SK-N-SH (cell line): ENCODE measurements at regions not wholly inside any gene's neighbourhood (a gene's known extent, or its start where the extent isn't known, plus 50 kb on each side); places are given as distances from the start of the nearest gene placed in this dataset.

Experiments
- CTCF ChIA-PET: fragments of 300-600, 350-600 bp; formaldehyde crosslinking; extraction: SDS; loops from one replicate; lab custom pipeline; 2021; lab: Yijun Ruan, JAX
- POLR2A ChIA-PET: fragments of 350-600 bp; sonication (Branson Sonifier 250); formaldehyde crosslinking; extraction: SDS; loops from one replicate; lab custom pipeline; 2020; ENCODE audit warnings: antibody characterized with exemption, inconsistent platforms; lab: Yijun Ruan, JAX
- DNase-seq: peaks from one replicate; pipeline ENCODE4 v3.0.0; 2012
- H2AFZ ChIP-seq: fragments of 200-600 bp; sonication (generic); 2 replicates; pipeline ENCODE4 v1.8.1; 2016; ENCODE audit warnings: antibody characterized with exemption, mild to moderate bottlenecking, low read depth
- H3F3A ChIP-seq: fragments of 200-600 bp; sonication (generic); replicated peaks from 2 replicates; pipeline ENCODE3; 2016; ENCODE audit warnings: antibody characterized with exemption, mild to moderate bottlenecking; ENCODE audit not compliant: insufficient read depth
- H3K27ac ChIP-seq, 2 experiments: fragments of 200-500 bp in 1 of 2; fragments of 200-600 bp in 1 of 2; sonication (Bioruptor generic) in 1 of 2; sonication (generic), shearing (Covaris generic) in 1 of 2; 2 replicates each; pipeline versions ENCODE4 v1.5.1 to v1.6.1; 2014 to 2016; ENCODE audit warnings: low read depth in 2 of 2, inconsistent platforms in 1 of 2, low read length in 1 of 2, mild to moderate bottlenecking in 1 of 2, mixed read lengths in 1 of 2
- H3K27me3 ChIP-seq: fragments of 200-600 bp; sonication (generic), shearing (Covaris generic); 2 replicates; pipeline ENCODE4 v1.6.1; 2016; ENCODE audit warnings: mixed run types; ENCODE audit not compliant: insufficient read depth
- H3K36me3 ChIP-seq, 2 experiments: fragments of 200-500 bp in 1 of 2; fragments of 200-600 bp in 1 of 2; sonication (Bioruptor generic) in 1 of 2; sonication (generic) in 1 of 2; replicated peaks in 1 of 2; 2 replicates each; pipeline versions ENCODE3 to v1.5.1; 2014 to 2016; ENCODE audit warnings: low read length in 1 of 2, mild to moderate bottlenecking in 1 of 2; ENCODE audit not compliant: insufficient read depth in 2 of 2, control insufficient read depth in 1 of 2
- H3K4me1 ChIP-seq, 2 experiments: fragments of 200-500 bp in 1 of 2; fragments of 200-600 bp in 1 of 2; sonication (Bioruptor generic) in 1 of 2; sonication (generic), shearing (Covaris generic) in 1 of 2; 2 replicates each; pipeline versions ENCODE4 v1.5.1 to v1.6.1; 2014 to 2016; ENCODE audit warnings: low read depth in 1 of 2, low read length in 1 of 2, mixed run types in 1 of 2; ENCODE audit not compliant: insufficient read depth in 2 of 2, control insufficient read depth in 1 of 2
- H3K4me2 ChIP-seq: fragments of 200-600 bp; sonication (generic), shearing (Covaris generic); 2 replicates; pipeline ENCODE4 v1.6.1; 2017; ENCODE audit warnings: mixed run types
- H3K4me3 ChIP-seq, 2 experiments: fragments of 200-500 bp in 1 of 2; fragments of 200-600 bp in 1 of 2; sonication (Bioruptor generic) in 1 of 2; sonication (generic), shearing (Covaris generic) in 1 of 2; 2 replicates each; pipeline versions ENCODE4 v1.5.1 to v1.8.1; 2014 to 2016; ENCODE audit warnings: low read depth in 2 of 2, inconsistent platforms in 1 of 2, low read length in 1 of 2, mild to moderate bottlenecking in 1 of 2, mixed read lengths in 1 of 2, moderate library complexity in 1 of 2
- H3K79me2 ChIP-seq: fragments of 200-600 bp; sonication (generic); 2 replicates; pipeline ENCODE4 v1.8.1; 2017; ENCODE audit warnings: mild to moderate bottlenecking; ENCODE audit not compliant: insufficient read depth
- H3K9ac ChIP-seq: fragments of 200-600 bp; sonication (generic); 2 replicates; pipeline ENCODE4 v1.6.1; 2017; ENCODE audit warnings: mixed run types
- H3K9me2 ChIP-seq: fragments of 200-600 bp; sonication (generic); 2 replicates; pipeline ENCODE4 v1.6.1; 2017; ENCODE audit warnings: mixed run types
- H3K9me3 ChIP-seq: fragments of 200-600 bp; sonication (generic); 2 replicates; pipeline ENCODE4 v1.6.1; 2017; ENCODE audit warnings: mixed run types, mild to moderate bottlenecking, moderate library complexity
- H4K20me1 ChIP-seq: fragments of 200-600 bp; sonication (generic); 2 replicates; pipeline ENCODE4 v1.6.1; 2017; ENCODE audit warnings: mild to moderate bottlenecking, mixed run types; ENCODE audit not compliant: insufficient read depth
- NFIC ChIP-seq: IDR thresholded peaks from 2 replicates; pipeline ENCODE4 v1.4.0; 2012; ENCODE audit warnings: borderline replicate concordance
- RAD21 ChIP-seq: IDR thresholded peaks from 2 replicates; pipeline ENCODE4 v1.6.1; 2012; ENCODE audit warnings: mild to moderate bottlenecking, low read length
- SIN3A ChIP-seq: IDR thresholded peaks from 2 replicates; pipeline ENCODE4 v1.6.1; 2012; ENCODE audit warnings: low read depth, mild to moderate bottlenecking, low read length, moderate library complexity, borderline replicate concordance
- SMC3 ChIP-seq: IDR thresholded peaks from 2 replicates; pipeline ENCODE4 v1.6.1; 2012; ENCODE audit warnings: low read depth, low read length, improper control_type of control experiment
- TEAD4 ChIP-seq: IDR thresholded peaks from 2 replicates; pipeline ENCODE4 v1.4.0; 2012; ENCODE audit warnings: mild to moderate bottlenecking, borderline replicate concordance; ENCODE audit not compliant: insufficient read depth
- YY1 ChIP-seq: IDR thresholded peaks from 2 replicates; pipeline ENCODE4 v1.4.0; 2012; ENCODE audit warnings: low read depth, mild to moderate bottlenecking
- WGBS: methylation state at CpG from one replicate; pipeline ENCODE4 v1.1.6; 2017; ENCODE audit warnings: low lambda C conversion rate; 5-methylcytosine and 5-hydroxymethylcytosine counted together
- TF ChIP-seq, protein P1 (sequence below): fragments of 200-600 bp; sonication (generic); IDR thresholded peaks from 2 replicates; pipeline ENCODE4 v1.6.1; 2017; ENCODE audit warnings: antibody characterized with exemption, mild to moderate bottlenecking, moderate library complexity
- TF ChIP-seq, protein P2 (sequence below): fragments of 150-350 bp; IDR thresholded peaks from 2 replicates; pipeline ENCODE4 v1.6.1; 2017; ENCODE audit warnings: antibody characterized with exemption, low read length, low read depth, borderline replicate concordance

DNA sequence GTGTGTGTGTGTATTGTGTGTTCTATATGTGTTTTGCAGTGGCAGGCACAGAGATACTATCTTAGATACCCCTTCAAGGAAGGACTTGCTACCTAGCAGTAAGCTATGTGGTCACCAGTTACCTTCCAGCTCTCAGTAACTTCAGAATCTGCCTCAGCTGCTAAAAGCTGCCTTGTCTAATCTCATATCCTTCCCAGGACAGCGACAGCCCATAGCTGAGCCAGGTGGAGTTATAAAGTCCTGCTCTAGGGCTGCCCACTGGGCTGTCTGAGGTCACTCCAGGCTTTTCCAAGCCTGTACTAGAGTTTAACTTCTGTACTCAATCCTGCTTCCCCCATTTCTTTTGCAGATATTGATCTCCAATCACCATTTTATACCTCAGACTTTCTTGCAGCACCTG lies 942.6 kb downstream of the GALC start:
- Histone ChIP-seq H3K9me2 (no peaks in the 10 kb centered on the region), H3K4me2 (no peak overlapping the region), H3K4me3 (no peak overlapping the region), H3K36me3 (no peaks in the 10 kb centered on the region), H3K9me3 (no peaks in the 10 kb centered on the region), H3K27me3 (no peaks in the 10 kb centered on the region), H3K79me2 (no peaks in the 10 kb centered on the region), H2AFZ (no peak overlapping the region), H3K9ac (no peak overlapping the region), H3K27ac (no peak overlapping the region), H3F3A (no peaks in the 10 kb centered on the region), H3K4me1 (no peaks in the 10 kb centered on the region), H4K20me1 (no peaks in the 10 kb centered on the region)
- DNase-seq: no peak
- 0% methylated on average over 1 of the region's 1 CpG for WGBS
- POLR2A ChIA-PET: no interaction called here
- TF ChIP-seq SIN3A: no peak
- no peak for TF ChIP-seq YY1
- TF ChIP-seq NFIC: no peak
- TF ChIP-seq, protein P1, sequence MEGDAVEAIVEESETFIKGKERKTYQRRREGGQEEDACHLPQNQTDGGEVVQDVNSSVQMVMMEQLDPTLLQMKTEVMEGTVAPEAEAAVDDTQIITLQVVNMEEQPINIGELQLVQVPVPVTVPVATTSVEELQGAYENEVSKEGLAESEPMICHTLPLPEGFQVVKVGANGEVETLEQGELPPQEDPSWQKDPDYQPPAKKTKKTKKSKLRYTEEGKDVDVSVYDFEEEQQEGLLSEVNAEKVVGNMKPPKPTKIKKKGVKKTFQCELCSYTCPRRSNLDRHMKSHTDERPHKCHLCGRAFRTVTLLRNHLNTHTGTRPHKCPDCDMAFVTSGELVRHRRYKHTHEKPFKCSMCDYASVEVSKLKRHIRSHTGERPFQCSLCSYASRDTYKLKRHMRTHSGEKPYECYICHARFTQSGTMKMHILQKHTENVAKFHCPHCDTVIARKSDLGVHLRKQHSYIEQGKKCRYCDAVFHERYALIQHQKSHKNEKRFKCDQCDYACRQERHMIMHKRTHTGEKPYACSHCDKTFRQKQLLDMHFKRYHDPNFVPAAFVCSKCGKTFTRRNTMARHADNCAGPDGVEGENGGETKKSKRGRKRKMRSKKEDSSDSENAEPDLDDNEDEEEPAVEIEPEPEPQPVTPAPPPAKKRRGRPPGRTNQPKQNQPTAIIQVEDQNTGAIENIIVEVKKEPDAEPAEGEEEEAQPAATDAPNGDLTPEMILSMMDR: no peak
- TF ChIP-seq TEAD4: no peak
- TF ChIP-seq, all 33 proteins: peak for 0
- CTCF ChIA-PET: interaction anchor here (0.9 to 1.9 kb wide), 3 partner anchors 8 to 21 kb away, joined by 3 to 5 read pairs (median 4); no protein-coding TSS in a partner anchor

DNA sequence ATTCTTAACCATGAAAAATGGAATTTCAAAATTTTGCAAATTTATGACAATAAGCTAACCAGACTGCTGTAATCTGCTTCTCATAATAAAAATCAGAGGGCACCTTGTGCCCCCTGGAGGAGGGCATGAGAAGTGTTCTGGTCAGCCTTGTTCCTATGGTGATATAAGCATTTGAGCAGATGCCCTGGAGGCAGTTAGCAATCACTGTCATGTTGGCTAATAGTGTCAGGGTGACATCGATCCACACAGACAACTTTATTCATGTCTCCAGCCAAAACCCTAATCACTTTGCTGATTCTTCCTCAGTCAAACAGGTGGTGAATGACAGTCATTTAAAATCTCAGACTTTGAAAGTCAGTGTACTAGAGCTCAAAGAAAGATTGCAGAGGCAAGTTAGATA lies 943.0 kb downstream of the GALC start:
- Histone ChIP-seq H3K27ac (no peak overlapping the region), H2AFZ (no peak overlapping the region), H3K4me3 (peak overlapping the region in 1 of 2 experiments; percentile 32; a peak in 1 of 4 replicates), H3F3A (no peaks in the 10 kb centered on the region), H3K27me3 (no peaks in the 10 kb centered on the region), H3K4me1 (no peaks in the 10 kb centered on the region), H3K36me3 (no peaks in the 10 kb centered on the region), H3K9me3 (no peaks in the 10 kb centered on the region), H3K4me2 (no peak overlapping the region), H3K79me2 (no peaks in the 10 kb centered on the region), H3K9ac (no peak overlapping the region), H4K20me1 (no peaks in the 10 kb centered on the region), H3K9me2 (no peaks in the 10 kb centered on the region)
- TF ChIP-seq, protein P1: peak; percentile 56
- TF ChIP-seq RAD21 (peak; percentile 26; the same call in 1 of the 2 replicates), SMC3 (0 out of 2 replicates have a peak, but pooled peaks have one; percentile 3)
- TF ChIP-seq, protein P2, sequence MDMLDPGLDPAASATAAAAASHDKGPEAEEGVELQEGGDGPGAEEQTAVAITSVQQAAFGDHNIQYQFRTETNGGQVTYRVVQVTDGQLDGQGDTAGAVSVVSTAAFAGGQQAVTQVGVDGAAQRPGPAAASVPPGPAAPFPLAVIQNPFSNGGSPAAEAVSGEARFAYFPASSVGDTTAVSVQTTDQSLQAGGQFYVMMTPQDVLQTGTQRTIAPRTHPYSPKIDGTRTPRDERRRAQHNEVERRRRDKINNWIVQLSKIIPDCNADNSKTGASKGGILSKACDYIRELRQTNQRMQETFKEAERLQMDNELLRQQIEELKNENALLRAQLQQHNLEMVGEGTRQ: no peak
- WGBS: 11% methylated on average over 1 of the region's 1 CpG
- POLR2A ChIA-PET: no interaction called here
- CTCF ChIA-PET: interaction anchor here (0.7 to 1.4 kb wide), 3 partner anchors 15 to 25 kb away, joined by 3 to 5 read pairs (median 3); no protein-coding TSS in a partner anchor
- DNase-seq: peak; percentile 14
